Cardiac fibroblast (primary cell): ENCODE measurements at regions not wholly inside any gene's neighbourhood (a gene's known extent, or its start where the extent isn't known, plus 50 kb on each side); places are given as distances from the start of the nearest gene placed in this dataset.

ENCODE experiments used
- DNase-seq, 2 donors: peaks; one replicate each; pipeline versions ENCODE4 v3.0.0 to v3.0.0-alpha.2; 2010; ENCODE audit warnings: low read depth in 2 of 2
- H3K4me3 ChIP-seq, 2 donors: replicated peaks in 1 of 2; 1 replicate in 1 of 2; 2 replicates in 1 of 2; pipeline ENCODE4 v1.5.1; 2011; ENCODE audit warnings: low read depth in 2 of 2, low read length in 2 of 2, mild to moderate bottlenecking in 2 of 2, moderate library complexity in 1 of 2
- TF ChIP-seq, protein P1 (sequence below): IDR thresholded peaks from one replicate; pipeline ENCODE4 v1.5.1; 2011; ENCODE audit warnings: low read depth, mild to moderate bottlenecking, low read length, inconsistent platforms

DNA sequence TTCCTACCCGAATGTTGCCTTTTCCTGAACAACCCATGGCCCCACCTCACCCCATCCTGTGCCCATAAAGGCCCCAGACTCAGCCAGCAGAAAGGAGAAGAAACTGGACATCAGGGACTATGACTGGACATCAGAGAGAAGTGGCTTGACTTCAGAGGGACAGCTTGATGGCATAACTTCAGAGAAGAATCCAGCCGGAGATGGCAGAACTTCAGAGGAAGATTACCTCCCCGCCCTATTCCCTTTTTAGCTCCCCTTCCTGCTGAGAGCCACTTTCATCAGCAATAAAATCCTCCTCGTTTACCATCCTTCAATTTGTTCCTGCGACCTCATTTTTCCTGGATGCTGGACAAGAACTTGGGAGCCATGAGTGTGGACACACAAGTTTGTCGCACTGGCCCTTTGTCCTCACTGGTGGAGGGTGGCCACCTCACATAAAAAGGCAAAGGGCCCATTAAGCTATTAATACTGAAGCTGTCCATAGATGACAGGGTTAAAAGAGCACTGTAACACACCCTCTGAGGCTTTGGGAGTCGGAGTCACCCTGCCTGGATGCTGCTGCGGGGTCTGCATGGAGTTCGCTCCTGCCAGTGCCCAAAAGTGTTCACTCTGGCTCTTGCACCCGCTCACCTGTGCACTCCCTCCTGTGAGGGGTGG, 260.4 kb downstream of the SLITRK1 start:
- TF ChIP-seq, protein P1, sequence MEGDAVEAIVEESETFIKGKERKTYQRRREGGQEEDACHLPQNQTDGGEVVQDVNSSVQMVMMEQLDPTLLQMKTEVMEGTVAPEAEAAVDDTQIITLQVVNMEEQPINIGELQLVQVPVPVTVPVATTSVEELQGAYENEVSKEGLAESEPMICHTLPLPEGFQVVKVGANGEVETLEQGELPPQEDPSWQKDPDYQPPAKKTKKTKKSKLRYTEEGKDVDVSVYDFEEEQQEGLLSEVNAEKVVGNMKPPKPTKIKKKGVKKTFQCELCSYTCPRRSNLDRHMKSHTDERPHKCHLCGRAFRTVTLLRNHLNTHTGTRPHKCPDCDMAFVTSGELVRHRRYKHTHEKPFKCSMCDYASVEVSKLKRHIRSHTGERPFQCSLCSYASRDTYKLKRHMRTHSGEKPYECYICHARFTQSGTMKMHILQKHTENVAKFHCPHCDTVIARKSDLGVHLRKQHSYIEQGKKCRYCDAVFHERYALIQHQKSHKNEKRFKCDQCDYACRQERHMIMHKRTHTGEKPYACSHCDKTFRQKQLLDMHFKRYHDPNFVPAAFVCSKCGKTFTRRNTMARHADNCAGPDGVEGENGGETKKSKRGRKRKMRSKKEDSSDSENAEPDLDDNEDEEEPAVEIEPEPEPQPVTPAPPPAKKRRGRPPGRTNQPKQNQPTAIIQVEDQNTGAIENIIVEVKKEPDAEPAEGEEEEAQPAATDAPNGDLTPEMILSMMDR, result no peak
- no peak overlapping the region for H3K4me3 ChIP-seq
- no peak for DNase-seq

DNA sequence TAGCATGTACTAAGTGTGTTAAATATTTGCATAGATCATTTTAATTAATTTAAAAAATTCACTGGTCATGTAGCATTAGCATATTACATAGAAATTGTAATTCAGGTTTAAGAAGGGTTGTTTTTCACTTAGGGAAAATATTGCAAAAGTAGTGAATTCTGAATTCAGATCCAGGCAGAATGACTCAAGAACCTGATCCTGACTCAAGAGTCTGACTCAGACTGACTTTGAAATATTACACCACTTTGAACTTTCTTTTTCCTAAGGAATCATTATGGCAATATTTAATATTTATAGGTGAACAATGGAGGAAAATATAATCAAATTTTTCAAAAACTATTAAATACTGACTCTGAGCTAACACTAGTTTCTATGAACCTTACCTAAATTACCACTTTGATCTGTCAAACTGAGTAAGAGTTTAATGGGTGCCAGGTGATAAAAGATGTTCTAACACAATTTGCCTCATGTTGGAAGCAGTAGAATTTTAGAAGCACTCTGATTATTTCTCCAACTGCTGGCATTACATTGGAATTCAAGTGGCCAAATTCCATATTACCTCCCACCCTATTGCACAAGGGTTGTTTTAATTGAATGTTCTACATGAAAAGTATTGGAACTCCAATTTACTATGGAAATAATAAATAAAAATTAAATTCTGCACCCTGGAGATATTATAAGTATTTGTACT, 261.6 kb downstream of the SLITRK1 start:
- DNase-seq, result peak; percentile 32 to 54
- TF ChIP-seq, protein P1, result no peak
- no peak overlapping the region for H3K4me3 ChIP-seq

DNA sequence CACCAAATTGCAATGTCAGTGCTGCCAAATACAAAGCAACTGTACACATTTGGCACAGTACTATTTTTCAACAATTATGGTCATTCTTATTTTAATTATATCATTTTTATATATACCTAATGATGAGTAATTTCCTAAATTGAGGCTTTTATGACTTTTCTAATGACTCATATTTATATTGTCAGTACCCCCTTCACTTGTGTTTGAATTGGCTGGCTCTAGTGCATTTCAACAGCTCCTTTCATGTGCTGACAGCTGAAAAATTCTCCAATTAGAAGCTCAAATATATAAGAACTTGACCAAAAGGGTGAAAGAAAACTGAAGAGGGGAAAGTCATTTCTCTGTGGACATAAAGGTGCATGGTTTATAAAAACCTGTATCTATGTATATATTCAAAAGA, 263.3 kb downstream of the SLITRK1 start:
- H3K4me3 ChIP-seq, result no peak overlapping the region
- DNase-seq, result peak; percentile 12 to 14
- TF ChIP-seq, protein P1, result no peak

DNA sequence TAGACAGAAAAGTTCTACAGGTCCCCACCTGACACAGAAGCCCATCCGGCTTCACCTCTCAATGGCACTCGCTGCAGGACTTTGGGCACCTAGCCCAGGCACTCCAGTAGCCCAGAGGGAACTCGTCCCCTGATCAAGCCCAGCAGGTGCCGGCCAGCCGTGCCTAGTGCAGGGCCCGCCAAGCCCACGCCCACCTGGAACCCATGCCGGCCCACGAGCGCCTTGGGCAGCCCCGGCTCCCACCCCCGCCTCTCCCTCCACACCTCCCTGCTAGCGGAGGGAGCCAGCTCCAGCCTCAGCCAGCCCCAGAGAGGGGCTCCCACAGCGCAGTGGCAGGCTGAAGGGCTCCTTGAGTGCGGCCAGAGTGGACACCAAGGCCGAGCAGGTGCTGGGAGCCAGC, 268.8 kb downstream of the SLITRK1 start:
- no peak for DNase-seq
- TF ChIP-seq, protein P1, result no peak

DNA sequence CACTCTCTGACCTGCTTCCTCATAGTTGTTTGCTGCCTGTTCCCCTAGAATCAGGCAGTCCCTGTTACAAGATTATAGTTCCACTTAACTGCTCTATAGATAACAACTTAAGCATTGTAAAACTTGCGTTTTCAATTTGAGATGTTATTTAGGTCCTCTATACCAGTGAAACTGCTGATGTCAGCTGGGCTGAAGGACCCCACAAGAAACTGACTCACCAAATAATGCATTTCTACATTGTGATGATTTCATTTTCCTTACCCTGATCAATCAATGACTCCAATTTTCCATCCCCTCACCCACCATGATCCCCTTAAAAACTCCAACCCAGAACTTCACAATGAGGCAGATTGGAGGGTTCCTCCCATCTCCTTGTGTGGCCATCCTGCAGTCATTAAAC, 280.7 kb downstream of the SLITRK1 start:
- TF ChIP-seq, protein P1, result no peak
- DNase-seq, result no peak
- no peak overlapping the region for H3K4me3 ChIP-seq

More for the DNA sequence above, 268.8 kb downstream of the SLITRK1 start:
- no peak overlapping the region for H3K4me3 ChIP-seq

DNA sequence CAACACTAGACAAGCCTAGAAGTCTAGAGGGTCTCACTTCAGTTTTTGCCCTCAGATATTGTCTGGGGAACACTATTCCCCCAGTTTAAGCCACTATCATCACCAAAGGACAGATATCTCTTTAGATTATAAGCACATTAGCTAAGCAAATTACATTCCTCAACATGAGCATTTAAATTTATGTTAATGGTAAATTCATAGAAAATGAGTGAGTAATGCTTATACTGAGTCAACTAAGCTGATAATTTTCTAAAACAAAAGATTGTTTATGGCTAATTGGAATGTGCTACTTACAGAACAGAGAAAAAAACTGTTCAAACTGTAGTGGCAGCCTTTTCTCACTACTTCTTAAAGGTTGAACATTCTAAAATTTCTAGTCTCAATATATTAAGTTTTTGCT, 290.2 kb downstream of the SLITRK1 start:
- H3K4me3 ChIP-seq, result no peak overlapping the region
- DNase-seq, result no peak
- TF ChIP-seq, protein P1, result no peak

DNA sequence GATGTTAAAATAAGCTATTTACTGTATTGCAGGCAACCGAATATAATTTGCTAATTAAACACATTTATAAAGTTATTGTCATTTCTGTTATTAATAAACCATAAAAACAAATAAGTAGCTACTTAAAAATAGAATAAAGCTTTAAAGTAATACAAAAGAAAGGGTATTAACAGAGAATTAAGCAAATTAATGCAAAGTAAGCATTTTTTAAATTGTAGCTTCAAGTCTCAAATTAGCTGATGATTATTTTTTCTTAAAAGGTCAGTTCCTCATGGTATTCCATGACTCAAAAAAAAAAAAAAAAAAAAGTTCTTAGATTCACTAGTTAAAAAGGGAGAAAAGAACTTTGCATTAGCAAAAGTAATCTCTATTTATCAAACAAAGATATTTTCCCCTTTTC, 292.5 kb downstream of the SLITRK1 start:
- H3K4me3 ChIP-seq, result no peak overlapping the region
- TF ChIP-seq, protein P1, result no peak
- no peak for DNase-seq
